UCSD-AML1 (cell line): ENCODE measurements at regions not wholly inside any gene's neighbourhood (a gene's known extent, or its start where the extent isn't known, plus 50 kb on each side); places are given as distances from the start of the nearest gene placed in this dataset.
"Not testable (repeated sequence)": the region's sequence is repeated elsewhere in the genome, so short reads cannot be mapped to it uniquely, and the experiment has no call there.

Experiments used
- DNase-seq: peaks from one replicate; lab custom pipeline; 2025; ENCODE audit not compliant: unreplicated experiment; lab: John Stamatoyannopoulos, UW

GRCh38 chr2:111492995-111493719 is 372.4 kb downstream of the BCL2L11 start:
- not testable (repeated sequence) for DNase-seq

DNA sequence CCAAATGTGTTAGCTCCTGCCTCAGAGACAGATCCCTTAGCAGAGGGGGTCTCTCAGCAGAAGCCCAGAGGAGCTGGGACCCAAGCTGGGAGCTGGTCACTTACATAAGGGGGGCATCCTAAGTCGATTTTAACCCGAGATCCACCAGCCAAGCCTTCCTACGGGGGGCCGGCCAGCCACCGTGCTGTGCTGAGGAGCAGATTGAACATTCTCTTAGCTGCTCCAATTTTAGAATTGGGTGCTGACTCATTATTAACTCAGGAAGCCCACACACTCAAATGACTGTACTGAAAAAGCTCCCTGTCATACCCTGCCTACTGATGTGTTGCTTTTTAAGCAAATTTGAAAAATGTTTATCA is 373.0 kb downstream of the BCL2L11 start:
- DNase-seq: not testable (repeated sequence)

- DNase-seq: not testable (repeated sequence)
Observed at GRCh38 chr2:111494288-111494980, 373.7 kb downstream of the BCL2L11 start.

GRCh38 chr2:111494981-111495315 is 374.2 kb downstream of the BCL2L11 start:
- DNase-seq: not testable (repeated sequence)

GRCh38 chr2:111495636-111496035 is 374.9 kb downstream of the BCL2L11 start:
- not testable (repeated sequence) for DNase-seq

DNA sequence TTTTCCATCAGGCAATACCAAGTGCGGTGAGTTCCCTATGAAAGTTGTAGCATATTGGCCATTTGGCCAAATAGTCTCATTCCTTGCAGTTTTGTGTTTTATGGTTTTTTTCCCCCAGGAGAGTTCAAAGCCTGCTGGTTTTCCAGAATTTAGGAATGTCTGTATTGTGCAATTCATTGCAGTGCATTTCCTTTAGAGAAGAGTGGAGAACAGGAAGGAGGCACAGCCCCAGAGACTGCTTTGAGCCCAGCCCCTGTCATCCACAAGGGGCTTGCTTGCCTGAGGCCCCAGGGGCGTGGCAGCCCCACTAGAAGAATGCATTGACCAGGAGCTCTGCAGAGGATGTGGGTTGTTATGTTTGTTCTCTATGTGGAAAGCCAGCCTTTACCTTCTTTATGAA is 375.5 kb downstream of the BCL2L11 start:
- DNase-seq: not testable (repeated sequence)

DNA sequence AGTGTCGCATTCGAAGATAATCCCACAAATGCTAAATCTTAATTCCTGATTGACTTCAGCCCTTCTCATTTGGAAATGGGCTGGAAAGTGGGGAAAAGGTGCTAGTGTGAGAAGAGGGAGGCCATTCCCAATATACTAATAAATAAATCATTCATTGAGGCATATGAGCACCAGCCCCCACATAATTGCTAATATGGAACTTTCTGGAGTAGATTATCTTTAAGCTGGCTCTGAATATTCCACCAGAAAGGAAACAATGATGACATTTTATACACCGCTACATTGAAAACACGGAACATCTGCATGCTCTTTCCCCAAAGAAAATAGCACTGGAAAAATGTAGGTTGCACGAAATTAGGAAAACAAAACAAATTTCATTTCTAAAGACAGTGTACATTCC is 376.1 kb downstream of the BCL2L11 start:
- not testable (repeated sequence) for DNase-seq

DNA sequence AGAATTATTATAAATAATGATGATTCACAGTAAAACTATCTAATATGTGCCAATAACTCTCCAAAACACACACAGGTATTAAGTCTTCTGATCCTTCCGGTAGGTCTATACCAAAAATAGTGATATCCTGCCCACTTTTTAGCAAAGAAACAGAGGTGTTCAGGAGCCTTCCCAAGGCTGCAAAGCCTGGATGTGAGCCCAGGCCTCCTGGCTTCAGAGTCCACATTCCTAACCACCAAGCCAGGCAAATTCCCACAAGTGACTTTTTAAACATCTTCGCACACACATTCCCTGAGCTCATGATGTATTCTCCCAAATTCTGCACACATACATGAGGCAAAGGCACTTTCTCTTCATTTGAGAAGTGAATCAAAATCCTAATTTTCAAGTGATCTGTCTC is 376.6 kb downstream of the BCL2L11 start:
- not testable (repeated sequence) for DNase-seq

DNA sequence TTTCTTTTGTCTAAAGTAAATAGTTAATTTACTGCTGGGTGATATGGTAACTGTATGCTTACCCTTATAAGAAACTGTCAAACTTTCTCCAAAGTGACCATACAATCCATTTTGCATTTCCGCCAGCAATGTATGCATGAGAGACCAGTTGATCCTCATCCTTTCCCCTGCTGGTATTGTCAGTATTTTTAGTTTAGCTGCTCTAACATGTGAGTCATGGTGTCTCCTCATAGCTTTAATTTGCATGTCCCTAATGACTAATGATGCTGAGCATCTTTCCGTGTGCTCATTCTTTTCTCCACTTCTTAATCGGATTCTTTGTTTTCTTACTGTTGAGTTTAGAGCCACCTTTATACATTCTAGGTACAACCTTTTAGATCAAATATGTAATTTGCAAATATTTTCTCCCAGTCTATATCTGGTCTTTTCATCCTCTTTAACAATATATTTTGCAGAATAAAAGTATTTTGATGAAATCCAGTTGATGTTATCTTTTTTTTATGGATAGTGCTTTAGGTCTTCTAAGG is 379.9 kb downstream of the BCL2L11 start:
- DNase-seq: not testable (repeated sequence)

GRCh38 chr2:111503844-111504570 is 380.0 kb downstream of the ANAPC1 start:
- not testable (repeated sequence) for DNase-seq

DNA sequence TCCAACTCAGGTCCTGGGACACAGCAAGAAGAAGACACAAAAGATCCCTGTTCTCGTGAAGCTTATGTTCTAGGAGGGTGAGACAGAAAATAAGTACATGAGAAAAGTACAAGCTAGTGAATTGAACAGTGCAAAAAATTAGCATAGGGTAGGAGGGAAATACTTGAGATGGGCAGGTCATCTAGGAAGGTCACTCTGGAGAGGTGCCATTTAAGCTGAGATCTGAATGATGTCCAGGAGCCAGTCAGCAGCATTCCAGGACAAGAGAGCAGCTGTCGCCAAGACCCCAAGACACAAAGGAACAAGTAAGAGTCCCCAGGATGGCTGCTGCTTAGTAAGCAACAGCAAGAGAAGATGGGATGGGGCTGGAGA is 379.4 kb downstream of the ANAPC1 start:
- DNase-seq: not testable (repeated sequence)

- DNase-seq: not testable (repeated sequence)
Observed at GRCh38 chr2:111505267-111505666, 378.7 kb downstream of the ANAPC1 start.

GRCh38 chr2:111506936-111507335 is 377.1 kb downstream of the ANAPC1 start:
- not testable (repeated sequence) for DNase-seq

DNA sequence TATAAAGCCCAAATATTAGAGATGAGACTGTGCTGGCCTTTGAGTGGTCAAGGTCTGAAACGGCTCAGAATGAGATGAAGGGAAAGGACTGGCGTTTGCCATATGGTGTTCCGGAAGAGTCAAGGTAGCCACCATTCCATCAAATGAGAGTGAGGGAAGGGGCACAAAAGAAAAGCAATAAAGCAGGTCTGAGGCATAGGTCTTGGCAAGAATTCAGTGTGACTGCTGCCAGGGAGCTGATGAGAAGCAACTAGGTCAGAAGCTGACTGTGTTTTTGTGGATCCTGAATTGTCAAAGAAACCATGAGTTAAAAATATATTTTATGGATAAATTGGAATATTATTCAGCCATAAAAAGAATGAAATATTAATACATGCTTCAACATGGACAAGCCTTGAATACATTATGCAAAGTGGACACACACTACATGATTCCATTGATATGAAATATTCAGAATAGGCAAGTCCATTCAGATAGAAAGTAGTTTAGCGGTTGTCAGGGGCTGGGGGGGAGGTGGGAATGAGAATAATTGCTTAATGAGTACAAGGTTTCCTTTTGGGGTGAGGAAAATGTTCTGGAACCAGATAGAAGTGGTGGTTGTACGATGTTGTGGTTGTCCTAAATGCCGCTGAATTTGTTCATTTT is 374.6 kb downstream of the ANAPC1 start:
- DNase-seq: not testable (repeated sequence)

- DNase-seq: not testable (repeated sequence)
Observed at GRCh38 chr2:111510384-111510783, 373.6 kb downstream of the ANAPC1 start.

DNA sequence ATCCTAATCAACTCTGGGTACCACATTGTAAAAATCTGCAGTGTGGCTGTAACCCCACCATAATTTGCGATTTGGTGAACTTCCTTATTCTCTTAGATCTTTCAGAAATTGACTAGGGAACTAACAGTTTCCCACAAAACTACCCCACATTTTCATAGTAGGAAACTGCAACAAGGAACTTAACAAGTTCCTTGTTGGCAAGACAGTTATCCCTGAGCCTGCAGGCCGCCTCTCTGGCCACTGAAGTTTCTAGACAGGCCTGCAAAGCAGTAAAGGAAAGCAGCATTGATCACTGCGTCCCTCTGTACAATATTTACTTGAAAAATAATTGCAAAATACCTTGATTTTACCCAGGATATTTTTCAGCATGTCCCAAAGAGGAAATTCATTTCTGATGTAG is 372.9 kb downstream of the ANAPC1 start:
- not testable (repeated sequence) for DNase-seq

DNA sequence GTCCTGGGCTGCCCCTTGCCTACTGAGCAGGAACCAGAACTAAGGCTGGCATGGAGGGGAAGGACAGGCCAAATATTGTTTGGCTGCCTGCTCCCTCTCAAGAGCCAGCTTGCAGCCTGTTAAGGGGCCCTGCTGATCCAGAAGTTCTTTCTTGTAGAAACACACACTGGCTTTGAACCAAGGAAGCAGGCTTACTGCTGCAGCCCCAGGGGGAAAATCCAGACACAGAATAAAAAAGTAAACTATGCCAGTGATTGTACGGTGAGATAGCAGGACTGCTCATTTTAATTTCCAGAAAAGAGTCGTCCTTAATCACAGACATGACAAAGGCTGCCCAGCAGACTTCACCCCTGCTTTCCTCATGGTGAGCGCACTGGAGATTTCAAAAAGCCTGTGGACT is 371.6 kb downstream of the ANAPC1 start:
- DNase-seq: not testable (repeated sequence)

DNA sequence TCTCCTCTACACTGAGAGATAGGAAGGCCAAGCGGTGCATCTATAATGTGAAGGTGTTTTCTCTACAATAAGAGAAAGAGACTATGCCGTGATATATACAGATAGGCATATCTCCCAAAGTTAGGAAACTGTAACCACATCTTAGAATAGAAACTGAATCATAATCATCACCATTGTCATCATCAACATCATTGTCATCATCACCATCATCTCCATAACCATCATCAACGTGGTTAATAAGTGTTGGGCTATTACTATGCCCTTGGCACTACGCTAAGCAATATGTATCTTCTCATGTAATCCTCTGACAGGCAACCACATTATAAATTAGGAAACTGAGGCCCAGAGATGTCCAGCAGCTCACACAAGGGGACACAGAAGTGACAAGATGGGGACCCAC is 369.9 kb downstream of the ANAPC1 start:
- DNase-seq: not testable (repeated sequence)

- DNase-seq: not testable (repeated sequence)
Observed at GRCh38 chr2:111517050-111517720, 366.8 kb downstream of the ANAPC1 start.

DNA sequence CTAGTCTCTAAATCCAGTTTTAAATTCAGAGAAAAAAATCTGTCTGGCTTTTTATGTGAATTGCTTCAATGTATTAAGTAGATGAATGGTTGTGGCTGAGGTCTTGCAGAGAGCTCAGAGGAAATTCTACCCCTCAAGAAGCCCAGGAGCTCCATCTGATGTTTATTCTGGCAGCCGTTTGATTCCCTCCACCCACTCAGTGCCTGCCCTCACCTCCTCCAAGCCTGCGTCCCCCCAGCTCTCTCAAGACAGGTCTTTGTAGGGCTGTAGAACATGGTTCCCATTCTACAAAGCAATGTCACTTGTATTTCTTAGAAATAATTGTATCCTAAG is 366.3 kb downstream of the ANAPC1 start:
- not testable (repeated sequence) for DNase-seq

GRCh38 chr2:111519071-111519470 is 364.9 kb downstream of the ANAPC1 start:
- DNase-seq: no peak
